ENCODE measurements at regions not wholly inside any gene's neighbourhood (a gene's known extent, or its start where the extent isn't known, plus 50 kb on each side); places are given as distances from the start of the nearest gene placed in this dataset.
A peak's percentile ranks its signal among the peaks of the same experiment; 100 is the strongest.

DNA sequence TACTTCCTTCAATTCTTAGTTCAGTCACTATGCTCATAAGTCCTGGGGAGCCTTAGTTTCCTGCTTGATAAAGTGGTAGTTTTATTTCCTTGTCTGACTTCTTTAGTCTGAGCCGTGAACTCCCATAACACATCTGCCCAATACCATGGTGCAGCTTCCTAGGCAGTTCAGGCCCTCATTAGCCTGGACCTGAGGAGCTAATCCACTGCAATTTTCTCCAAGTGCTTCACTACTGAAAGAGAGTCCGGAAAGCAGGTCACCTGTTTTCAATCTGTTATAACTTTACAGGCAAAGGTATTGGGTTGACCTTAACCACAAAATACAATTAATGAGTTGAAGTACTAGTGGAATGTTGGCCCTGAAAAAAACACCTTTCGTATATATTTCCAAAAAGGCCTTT lies 245.4 kb upstream of the BOD1L1 start:
- TF ChIP-seq, protein P1, sequence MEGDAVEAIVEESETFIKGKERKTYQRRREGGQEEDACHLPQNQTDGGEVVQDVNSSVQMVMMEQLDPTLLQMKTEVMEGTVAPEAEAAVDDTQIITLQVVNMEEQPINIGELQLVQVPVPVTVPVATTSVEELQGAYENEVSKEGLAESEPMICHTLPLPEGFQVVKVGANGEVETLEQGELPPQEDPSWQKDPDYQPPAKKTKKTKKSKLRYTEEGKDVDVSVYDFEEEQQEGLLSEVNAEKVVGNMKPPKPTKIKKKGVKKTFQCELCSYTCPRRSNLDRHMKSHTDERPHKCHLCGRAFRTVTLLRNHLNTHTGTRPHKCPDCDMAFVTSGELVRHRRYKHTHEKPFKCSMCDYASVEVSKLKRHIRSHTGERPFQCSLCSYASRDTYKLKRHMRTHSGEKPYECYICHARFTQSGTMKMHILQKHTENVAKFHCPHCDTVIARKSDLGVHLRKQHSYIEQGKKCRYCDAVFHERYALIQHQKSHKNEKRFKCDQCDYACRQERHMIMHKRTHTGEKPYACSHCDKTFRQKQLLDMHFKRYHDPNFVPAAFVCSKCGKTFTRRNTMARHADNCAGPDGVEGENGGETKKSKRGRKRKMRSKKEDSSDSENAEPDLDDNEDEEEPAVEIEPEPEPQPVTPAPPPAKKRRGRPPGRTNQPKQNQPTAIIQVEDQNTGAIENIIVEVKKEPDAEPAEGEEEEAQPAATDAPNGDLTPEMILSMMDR (IDR thresholded peaks at IDR 0.05; ENCODE audit: low read depth, low read length): no peak
- DNase-seq (ENCODE audit: low read depth in 2 of 2): no peak
- no peak overlapping the region for H3K4me3 ChIP-seq (replicated peaks in 1 of 2; ENCODE audit: low read depth in 2 of 2, low read length in 2 of 2)

DNA sequence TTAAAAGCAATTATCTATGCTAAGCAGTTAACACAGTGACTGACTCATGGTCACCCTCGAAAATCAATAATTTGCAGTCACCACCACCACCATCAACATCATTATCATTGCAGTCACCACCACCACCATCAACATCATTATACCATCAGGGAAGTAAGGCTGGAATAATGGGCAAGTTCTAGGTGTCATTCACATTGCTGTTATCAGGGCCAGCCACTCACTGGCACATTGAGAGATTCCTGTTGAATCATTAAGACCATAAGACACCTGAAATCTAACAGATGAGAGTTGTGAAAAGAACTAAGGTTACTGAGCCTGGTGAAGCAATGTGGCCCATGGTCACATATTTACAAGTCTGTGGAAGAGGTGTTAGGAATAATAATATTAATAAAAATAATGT lies 247.7 kb upstream of the BOD1L1 start:
- DNase-seq (ENCODE audit: low read depth in 2 of 2): no peak
- TF ChIP-seq, protein P1 (IDR thresholded peaks at IDR 0.05; ENCODE audit: low read depth, low read length): no peak
- no peak overlapping the region for H3K4me3 ChIP-seq (replicated peaks in 1 of 2; ENCODE audit: low read depth in 2 of 2, low read length in 2 of 2)

DNA sequence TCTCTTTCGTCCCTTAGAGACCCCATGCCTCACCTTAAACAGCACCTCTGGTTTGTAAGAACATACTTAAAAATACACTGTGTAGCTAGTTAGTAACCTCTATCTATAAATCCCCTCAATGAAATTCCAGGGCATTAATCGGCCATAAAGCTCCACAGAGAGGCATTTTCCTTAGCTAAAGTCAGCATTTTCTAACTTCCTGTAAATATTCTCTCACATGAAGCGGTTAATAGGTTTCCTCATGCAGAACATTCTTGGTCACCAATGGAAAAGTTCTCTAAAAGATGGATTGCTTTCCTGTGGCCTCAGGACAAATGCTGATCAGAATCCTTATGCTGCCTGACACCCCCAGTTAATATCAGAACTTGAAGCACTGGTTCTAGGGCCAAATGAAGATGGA lies 248.6 kb upstream of the BOD1L1 start:
- TF ChIP-seq, protein P1 (IDR thresholded peaks at IDR 0.05; ENCODE audit: low read depth, low read length): no peak
- no peak overlapping the region for H3K4me3 ChIP-seq (replicated peaks in 1 of 2; ENCODE audit: low read depth in 2 of 2, low read length in 2 of 2)
- DNase-seq (ENCODE audit: low read depth in 2 of 2): no peak

DNA sequence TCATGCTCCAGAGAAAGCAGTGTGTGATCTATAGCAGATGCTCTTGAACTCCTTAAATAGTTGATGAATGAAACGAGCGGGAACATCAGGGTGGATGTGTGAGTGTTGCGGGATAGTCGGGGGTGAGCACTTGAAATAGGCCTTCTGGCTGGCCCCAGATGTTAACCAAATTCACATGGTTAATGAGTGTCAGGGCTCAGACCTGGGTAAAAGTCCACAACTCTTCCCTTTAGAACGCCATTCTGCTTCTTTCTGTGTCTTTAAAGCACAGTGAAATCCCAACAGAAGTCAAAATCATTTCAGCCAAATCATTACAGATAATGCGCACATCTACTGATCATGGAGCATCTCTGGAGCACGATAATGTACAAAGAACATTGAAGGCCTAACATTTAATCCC lies 249.4 kb upstream of the BOD1L1 start:
- DNase-seq (ENCODE audit: low read depth in 2 of 2): no peak
- no peak overlapping the region for H3K4me3 ChIP-seq (replicated peaks in 1 of 2; ENCODE audit: low read depth in 2 of 2, low read length in 2 of 2)
- TF ChIP-seq, protein P1 (IDR thresholded peaks at IDR 0.05; ENCODE audit: low read depth, low read length): no peak

DNA sequence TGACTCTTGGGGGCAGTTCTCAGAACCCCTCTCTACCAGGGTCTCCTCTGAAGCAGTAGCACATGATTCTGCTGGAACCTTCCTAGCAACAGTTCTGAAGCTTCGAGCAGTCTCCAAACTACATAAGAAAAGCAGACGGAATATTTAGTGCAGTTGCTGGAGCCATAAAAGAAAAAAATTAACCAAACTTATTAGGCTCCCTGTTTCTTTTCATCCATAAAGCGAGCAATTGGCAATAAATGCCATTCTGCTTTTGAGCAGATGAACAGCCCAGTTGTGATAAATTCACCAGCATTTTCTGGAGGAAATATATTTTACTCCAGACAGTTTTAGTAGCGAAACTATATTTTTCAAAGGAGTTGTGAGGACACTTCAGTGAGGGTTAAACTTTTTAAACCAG lies 250.1 kb upstream of the BOD1L1 start:
- no peak overlapping the region for H3K4me3 ChIP-seq (replicated peaks in 1 of 2; ENCODE audit: low read depth in 2 of 2, low read length in 2 of 2)
- TF ChIP-seq, protein P1 (IDR thresholded peaks at IDR 0.05; ENCODE audit: low read depth, low read length): no peak

DNA sequence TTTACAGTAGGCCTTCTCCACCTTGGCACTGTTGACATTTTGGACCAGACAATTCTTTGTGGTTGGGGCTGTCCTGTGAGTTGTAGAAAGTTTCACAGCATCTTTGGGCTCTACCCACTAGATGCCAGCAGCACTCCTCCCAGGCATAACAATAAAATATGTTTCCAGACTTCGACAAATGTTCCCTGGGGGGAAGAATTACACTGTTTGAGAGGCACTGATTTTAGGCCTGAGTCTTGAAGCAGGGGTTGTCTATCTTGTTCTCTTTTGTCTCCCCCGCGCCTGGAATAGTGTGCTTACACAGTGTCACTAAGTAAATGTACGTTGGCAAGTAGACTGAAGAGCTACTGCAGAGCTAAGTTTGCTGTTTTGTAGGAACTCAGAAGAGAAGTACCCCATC lies 254.4 kb upstream of the BOD1L1 start:
- H3K4me3 ChIP-seq (replicated peaks in 1 of 2; ENCODE audit: low read depth in 2 of 2, low read length in 2 of 2): no peak overlapping the region
- DNase-seq (ENCODE audit: low read depth in 2 of 2): peak; percentile 37 to 56
- TF ChIP-seq, protein P1 (IDR thresholded peaks at IDR 0.05; ENCODE audit: low read depth, low read length): peak; percentile 22

More for the DNA sequence above, 250.1 kb upstream of the BOD1L1 start:
- no peak for DNase-seq (ENCODE audit: low read depth in 2 of 2)

DNA sequence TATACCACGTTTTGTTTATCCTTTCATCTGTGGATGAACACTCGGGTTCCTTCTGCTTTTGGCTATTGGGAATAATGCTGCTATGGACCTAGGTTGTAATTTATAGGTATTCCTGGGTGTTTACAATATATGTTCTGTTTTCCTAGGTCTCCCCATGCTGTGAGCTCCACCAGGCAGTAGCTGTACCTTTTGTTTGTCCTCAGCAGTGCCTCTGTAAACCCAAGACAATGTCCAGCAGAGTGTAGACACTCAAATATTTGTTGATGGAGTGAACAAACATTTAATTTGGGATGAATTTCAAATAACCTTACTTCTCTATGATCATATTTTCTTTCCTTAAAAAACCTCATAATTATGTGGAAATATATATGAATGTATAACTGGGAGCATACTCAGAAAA lies 259.5 kb upstream of the BOD1L1 start:
- no peak overlapping the region for H3K4me3 ChIP-seq (replicated peaks in 1 of 2; ENCODE audit: low read depth in 2 of 2, low read length in 2 of 2)
- TF ChIP-seq, protein P1 (IDR thresholded peaks at IDR 0.05; ENCODE audit: low read depth, low read length): no peak
- DNase-seq (ENCODE audit: low read depth in 2 of 2): no peak

Data from cardiac fibroblast (primary cell).